Lower lobe of right lung (tissue), 2 donors: ENCODE measurements at regions not wholly inside any gene's neighbourhood (a gene's known extent, or its start where the extent isn't known, plus 50 kb on each side); places are given as distances from the start of the nearest gene placed in this dataset.

ENCODE experiments used
- ATAC-seq, 2 donors: fragments of 200-7000 bp; cut with Tn5 transposase; one replicate each; pipeline ENCODE4 v1.9.1; 2020 to 2022; ENCODE audit warnings: mild to moderate bottlenecking in 2 of 2, moderate library complexity in 2 of 2
- DNase-seq: peaks from one replicate; pipeline ENCODE4 v3.0.0-alpha.2; 2020
- H3K27ac ChIP-seq: fragments of 200-600 bp; one replicate; pipeline ENCODE4 v1.8.0; 2022
- H3K27me3 ChIP-seq: fragments of 200-600 bp; one replicate; pipeline ENCODE4 v1.8.0; 2022; ENCODE audit warnings: low read depth
- H3K36me3 ChIP-seq: fragments of 200-600 bp; one replicate; pipeline ENCODE4 v1.8.0; 2022; ENCODE audit warnings: mild to moderate bottlenecking
- H3K4me1 ChIP-seq: fragments of 200-600 bp; one replicate; pipeline ENCODE4 v1.8.0; 2022
- H3K4me3 ChIP-seq: fragments of 200-600 bp; one replicate; pipeline ENCODE4 v1.8.0; 2022; ENCODE audit warnings: mild to moderate bottlenecking
- H3K9me3 ChIP-seq: fragments of 200-600 bp; one replicate; pipeline ENCODE4 v1.8.0; 2022
- CTCF ChIP-seq: fragments of 200-600 bp; IDR thresholded peaks from one replicate; pipeline ENCODE4 v1.8.0; 2022; ENCODE audit warnings: antibody characterized with exemption, mild to moderate bottlenecking
- intact Hi-C: fragments of 100-400 bp; cut with DNase I; formaldehyde crosslinking; loops from one replicate; pipeline ENCODE4 v1.11.0; 2022
- donor health status: DM: no; HTN: yes; CAD: no; lungs with severe emphysema.

GRCh38 chr12:105835580-105836241, 303.0 kb downstream of the NUAK1 start:
- DNase-seq (no peak), ATAC-seq (no peak)
- Histone ChIP-seq H3K27ac (no peak overlapping the region), H3K27me3 (no peaks in the 10 kb centered on the region), H3K4me3 (no peak overlapping the region), H3K4me1 (no peaks in the 10 kb centered on the region), H3K36me3 (no peaks in the 10 kb centered on the region), H3K9me3 (no peaks in the 10 kb centered on the region)
- intact Hi-C loops: no loop called here
- no peak for TF ChIP-seq CTCF

- Histone ChIP-seq H3K9me3 (no peaks in the 10 kb centered on the region), H3K27me3 (no peaks in the 10 kb centered on the region), H3K27ac (no peak overlapping the region), H3K4me1 (no peaks in the 10 kb centered on the region), H3K36me3 (no peaks in the 10 kb centered on the region), H3K4me3 (no peak overlapping the region)
- TF ChIP-seq CTCF: no peak
- ATAC-seq (no peak), DNase-seq (no peak)
- intact Hi-C loops: no loop called here
Measured at GRCh38 chr12:105836242-105836622, 302.5 kb downstream of the NUAK1 start.

GRCh38 chr12:105839629-105840127, 299.1 kb downstream of the NUAK1 start:
- Histone ChIP-seq H3K27me3 (no peaks in the 10 kb centered on the region), H3K4me3 (no peak overlapping the region), H3K27ac (no peak overlapping the region), H3K36me3 (no peaks in the 10 kb centered on the region), H3K9me3 (no peaks in the 10 kb centered on the region), H3K4me1 (peaks cover under 1% of the 10 kb centered on the region)
- no peak for TF ChIP-seq CTCF
- no peak for ATAC-seq
- intact Hi-C loops: no loop called here
- DNase-seq: no peak

- DNase-seq (no peak), ATAC-seq (no peak)
- Histone ChIP-seq H3K4me3 (no peak overlapping the region), H3K4me1 (peaks cover 6% of the 10 kb centered on the region), H3K27me3 (no peaks in the 10 kb centered on the region), H3K9me3 (no peaks in the 10 kb centered on the region), H3K36me3 (no peaks in the 10 kb centered on the region), H3K27ac (no peak overlapping the region)
- no peak for TF ChIP-seq CTCF
- intact Hi-C loops: no loop called here
Measured at GRCh38 chr12:105840384-105840783, 298.4 kb downstream of the NUAK1 start.

GRCh38 chr12:105841840-105842239, 296.9 kb downstream of the NUAK1 start:
- TF ChIP-seq CTCF: no peak
- peak in 1 of 2 donors; percentile 65 for ATAC-seq
- Histone ChIP-seq H3K36me3 (no peaks in the 10 kb centered on the region), H3K27me3 (no peaks in the 10 kb centered on the region), H3K4me3 (no peak overlapping the region), H3K4me1 (peaks cover 6% of the 10 kb centered on the region), H3K9me3 (no peaks in the 10 kb centered on the region), H3K27ac (no peak overlapping the region)
- no peak for DNase-seq
- intact Hi-C loops: no loop called here
